ENCODE measurements at regions not wholly inside any gene's neighbourhood (a gene's known extent, or its start where the extent isn't known, plus 50 kb on each side); places are given as distances from the start of the nearest gene placed in this dataset.
"Not testable (repeated sequence)": the region's sequence is repeated elsewhere in the genome, so short reads cannot be mapped to it uniquely, and the experiment has no call there.

DNA sequence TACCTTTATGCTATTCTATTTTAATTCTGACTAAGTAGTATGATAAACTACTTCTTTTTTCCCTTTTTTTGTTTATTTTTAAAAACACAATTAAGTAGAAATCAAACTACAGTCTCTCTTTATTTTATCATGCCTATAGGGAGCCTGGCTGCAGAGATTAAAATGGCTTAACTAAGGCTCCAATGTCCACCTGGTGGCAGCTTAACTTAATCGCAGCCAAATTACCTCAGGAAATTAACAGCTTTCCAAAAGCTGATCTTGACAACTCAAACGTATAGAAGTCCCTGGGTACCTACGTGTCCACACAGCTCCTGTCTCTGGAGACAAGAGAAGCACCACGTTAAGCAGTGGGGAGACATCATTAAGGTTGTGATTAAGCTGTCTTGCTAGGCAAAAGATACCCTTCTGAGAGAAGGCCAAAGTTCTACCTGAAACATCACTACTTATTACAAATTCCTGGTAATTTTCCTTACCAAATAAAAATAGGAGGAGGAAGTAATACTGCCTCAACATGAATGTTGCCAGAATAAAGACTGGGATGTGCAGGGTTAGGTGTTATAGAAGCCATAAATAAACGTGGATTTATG, 63.2 kb upstream of the SNX19 start:
- peaks cover 0 to 9% (median 0%) of the 10 kb centered on the region in 3 experiments for H3K9me3 ChIP-seq (ENCODE audit: control insufficient read depth in 2 of 3, low read length in 3 of 3)
- no peaks in the 10 kb centered on the region for H3K4me1 ChIP-seq (ENCODE audit: control insufficient read depth in 2 of 2, insufficient read depth in 2 of 2, low read length in 2 of 2)
- no peak overlapping the region for H3K4me3 ChIP-seq (ENCODE audit: low read length)
- CTCF ChIA-PET = interaction anchor here (0.8 kb wide), 1 partner anchor 63 kb away, joined by 3 read pairs; the partner anchor contains the start of gene SNX19
- peaks cover 0 to 61% (median 15%) of the 10 kb centered on the region in 11 donors for H3K9me3 Mint-ChIP-seq
- no peaks in the 10 kb centered on the region for H3K4me1 Mint-ChIP-seq
- POLR2A ChIA-PET = no interaction called here
- intact Hi-C loops (cut with micrococcal nuclease) = loop anchor here in 1 of 2 donors (1.0 kb wide), 1 partner anchor 56 kb away; no protein-coding TSS in a partner anchor
- no peak overlapping the region for H3K27ac ChIP-seq (ENCODE audit: low read depth, low read length)
- no peaks in the 10 kb centered on the region for H3K36me3 ChIP-seq (ENCODE audit: control insufficient read depth in 2 of 3, insufficient read depth in 3 of 3, low read length in 3 of 3)
- ATAC-seq = no peak
- no peak overlapping the region for H3K27ac Mint-ChIP-seq
- peaks cover 0 to 58% (median 40%) of the 10 kb centered on the region in 5 donors for H3K27me3 Mint-ChIP-seq
- no peaks in the 10 kb centered on the region for H3K27me3 ChIP-seq (ENCODE audit: control insufficient read depth in 2 of 2, insufficient read depth in 2 of 2, low read length in 2 of 2)
- H3K4me3 Mint-ChIP-seq = no peak overlapping the region
- no peak for DNase-seq
- H3K36me3 Mint-ChIP-seq = peaks cover 0 to 13% (median 0%) of the 10 kb centered on the region in 5 donors

- CTCF ChIA-PET = interaction anchor here (0.8 kb wide), 1 partner anchor 64 kb away, joined by 3 read pairs; the partner anchor contains the start of gene SNX19
- ATAC-seq = no peak
- intact Hi-C loops (cut with micrococcal nuclease) = no loop called here
These were observed 64.0 kb upstream of the SNX19 start for GRCh38 chr11:130980071-130980862.

DNA sequence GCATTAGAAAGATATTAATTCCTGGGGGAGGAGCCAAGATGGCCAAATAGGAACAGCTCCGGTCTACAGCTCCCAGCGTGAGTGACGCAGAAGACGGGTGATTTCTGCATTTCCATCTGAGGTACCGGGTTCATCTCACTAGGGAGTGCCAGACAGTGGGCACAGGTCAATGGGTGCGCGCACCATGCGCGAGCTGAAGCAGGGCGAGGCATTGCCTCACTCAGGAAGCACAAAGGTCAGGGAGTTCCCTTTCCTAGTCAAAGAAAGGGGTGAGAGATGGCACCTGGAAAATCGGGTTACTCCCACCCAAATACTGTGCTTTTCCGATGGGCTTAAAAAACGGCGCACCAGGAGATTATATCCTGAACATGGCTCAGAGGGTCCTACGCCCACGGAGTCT, 68.0 kb upstream of the SNX19 start:
- POLR2A ChIA-PET; H3K4me3 Mint-ChIP-seq; H3K9me3 ChIP-seq (ENCODE audit: control insufficient read depth in 2 of 3, low read length in 3 of 3); H3K4me1 ChIP-seq (ENCODE audit: control insufficient read depth in 2 of 2, insufficient read depth in 2 of 2, low read length in 2 of 2); H3K27ac Mint-ChIP-seq; H3K4me3 ChIP-seq (ENCODE audit: low read length); H3K36me3 ChIP-seq (ENCODE audit: control insufficient read depth in 2 of 3, insufficient read depth in 3 of 3, low read length in 3 of 3); H3K27me3 ChIP-seq (ENCODE audit: control insufficient read depth in 2 of 2, insufficient read depth in 2 of 2, low read length in 2 of 2); H3K4me1 Mint-ChIP-seq; H3K36me3 Mint-ChIP-seq; CTCF ChIA-PET; H3K27ac ChIP-seq (ENCODE audit: low read depth, low read length); DNase-seq; intact Hi-C loops (cut with micrococcal nuclease); ATAC-seq: not testable (repeated sequence)
- Mint-ChIP-seq H3K9me3 (peaks cover 0 to 29% (median 6%) of the 10 kb centered on the region in 11 donors), H3K27me3 (peaks cover 0 to 43% (median 24%) of the 10 kb centered on the region in 5 donors)

More at GRCh38 chr11:130980071-130980862, 64.0 kb upstream of the SNX19 start:
- no peak overlapping the region for H3K27ac ChIP-seq (ENCODE audit: low read depth, low read length)
- POLR2A ChIA-PET = no interaction called here
- H3K9me3 Mint-ChIP-seq = peaks cover 0 to 60% (median 15%) of the 10 kb centered on the region in 11 donors
- no peak overlapping the region for H3K4me3 Mint-ChIP-seq
- peaks cover 0 to 13% (median 0%) of the 10 kb centered on the region in 5 donors for H3K36me3 Mint-ChIP-seq
- peaks cover 0 to 9% (median 0%) of the 10 kb centered on the region in 3 experiments for H3K9me3 ChIP-seq (ENCODE audit: control insufficient read depth in 2 of 3, low read length in 3 of 3)
- no peaks in the 10 kb centered on the region for H3K27me3 ChIP-seq (ENCODE audit: control insufficient read depth in 2 of 2, insufficient read depth in 2 of 2, low read length in 2 of 2)
- no peak overlapping the region for H3K4me3 ChIP-seq (ENCODE audit: low read length)
- no peaks in the 10 kb centered on the region for H3K36me3 ChIP-seq (ENCODE audit: control insufficient read depth in 2 of 3, insufficient read depth in 3 of 3, low read length in 3 of 3)
- H3K4me1 Mint-ChIP-seq = no peaks in the 10 kb centered on the region
- H3K4me1 ChIP-seq (ENCODE audit: control insufficient read depth in 2 of 2, insufficient read depth in 2 of 2, low read length in 2 of 2) = no peaks in the 10 kb centered on the region
- peaks cover 0 to 51% (median 40%) of the 10 kb centered on the region in 5 donors for H3K27me3 Mint-ChIP-seq
- no peak for DNase-seq
- no peak overlapping the region for H3K27ac Mint-ChIP-seq

DNA sequence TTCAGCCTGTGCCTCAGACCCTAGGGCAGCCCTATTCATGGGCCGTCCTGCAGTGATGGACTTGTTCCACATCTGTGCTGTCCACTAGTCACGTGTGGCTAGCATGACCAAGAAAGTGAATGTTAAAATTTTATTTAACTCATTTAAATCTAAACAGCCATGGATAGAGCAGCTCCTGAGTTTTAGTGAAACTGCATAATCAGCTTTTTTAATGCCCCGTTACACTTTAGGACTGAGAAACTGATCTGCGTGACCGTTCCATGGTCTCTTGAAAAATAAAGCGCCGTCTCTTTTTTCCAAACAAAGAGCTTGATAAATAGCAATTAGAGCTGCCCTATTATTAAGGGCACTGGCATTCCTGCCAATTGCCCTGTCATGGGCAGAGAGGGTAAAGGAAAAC, 76.5 kb upstream of the SNX19 start:
- Mint-ChIP-seq H3K27me3 (peaks cover 0 to 11% (median 0%) of the 10 kb centered on the region in 5 donors), H3K36me3 (no peaks in the 10 kb centered on the region), H3K9me3 (peaks cover 0 to 11% (median 0%) of the 10 kb centered on the region in 11 donors), H3K4me3 (no peak overlapping the region), H3K4me1 (no peaks in the 10 kb centered on the region), H3K27ac (no peak overlapping the region)
- no peaks in the 10 kb centered on the region for H3K36me3 ChIP-seq (ENCODE audit: control insufficient read depth in 2 of 3, insufficient read depth in 3 of 3, low read length in 3 of 3)
- POLR2A ChIA-PET = no interaction called here
- H3K4me3 ChIP-seq (ENCODE audit: low read length) = no peak overlapping the region
- no peaks in the 10 kb centered on the region for H3K27me3 ChIP-seq (ENCODE audit: control insufficient read depth in 2 of 2, insufficient read depth in 2 of 2, low read length in 2 of 2)
- ATAC-seq = no peak
- CTCF ChIA-PET = no interaction called here
- H3K4me1 ChIP-seq (ENCODE audit: control insufficient read depth in 2 of 2, insufficient read depth in 2 of 2, low read length in 2 of 2) = no peaks in the 10 kb centered on the region
- intact Hi-C loops (cut with micrococcal nuclease) = no loop called here
- DNase-seq = no peak
- H3K9me3 ChIP-seq (ENCODE audit: control insufficient read depth in 2 of 3, low read length in 3 of 3) = no peaks in the 10 kb centered on the region
- H3K27ac ChIP-seq (ENCODE audit: low read depth, low read length) = no peak overlapping the region

- ChIA-PET CTCF (no interaction called here), POLR2A (no interaction called here)
- H3K36me3 ChIP-seq (ENCODE audit: control insufficient read depth in 2 of 3, insufficient read depth in 3 of 3, low read length in 3 of 3) = no peaks in the 10 kb centered on the region
- H3K27ac ChIP-seq (ENCODE audit: low read depth, low read length) = no peak overlapping the region
- ATAC-seq (no peak), DNase-seq (no peak)
- H3K9me3 ChIP-seq (ENCODE audit: control insufficient read depth in 2 of 3, low read length in 3 of 3) = no peaks in the 10 kb centered on the region
- intact Hi-C loops (cut with micrococcal nuclease) = no loop called here
- Mint-ChIP-seq H3K4me3 (no peak overlapping the region), H3K27ac (no peak overlapping the region), H3K9me3 (peaks cover 0 to 11% (median 0%) of the 10 kb centered on the region in 11 donors), H3K4me1 (no peaks in the 10 kb centered on the region), H3K27me3 (peaks cover 0 to 12% (median 0%) of the 10 kb centered on the region in 5 donors), H3K36me3 (no peaks in the 10 kb centered on the region)
- H3K4me1 ChIP-seq (ENCODE audit: control insufficient read depth in 2 of 2, insufficient read depth in 2 of 2, low read length in 2 of 2) = no peaks in the 10 kb centered on the region
- H3K4me3 ChIP-seq (ENCODE audit: low read length) = no peak overlapping the region
- H3K27me3 ChIP-seq (ENCODE audit: control insufficient read depth in 2 of 2, insufficient read depth in 2 of 2, low read length in 2 of 2) = no peaks in the 10 kb centered on the region
These were observed 77.8 kb upstream of the SNX19 start for GRCh38 chr11:130994043-130994442.

DNA sequence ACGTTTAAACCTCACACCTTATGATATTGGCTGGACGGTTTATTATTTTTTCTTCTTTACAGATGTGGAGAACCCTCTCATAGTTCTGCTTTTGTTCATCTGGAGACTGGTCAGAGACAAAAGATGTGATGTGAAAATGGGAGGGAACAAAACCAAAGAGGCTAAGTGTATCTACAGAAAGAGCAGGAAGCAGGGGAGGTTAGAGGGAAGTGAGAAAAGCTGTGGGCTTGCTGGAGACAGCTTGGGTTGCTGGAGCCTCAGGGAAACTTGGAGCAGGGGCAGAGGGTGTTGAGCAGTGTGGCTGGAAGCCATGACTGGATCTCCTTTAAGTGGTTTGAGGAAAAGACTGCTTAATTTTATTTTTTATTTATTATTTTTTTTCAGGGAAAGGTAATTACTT, 79.0 kb upstream of the SNX19 start:
- Histone ChIP-seq H3K27me3 (ENCODE audit: control insufficient read depth in 2 of 2, insufficient read depth in 2 of 2, low read length in 2 of 2) (no peaks in the 10 kb centered on the region), H3K4me1 (ENCODE audit: control insufficient read depth in 2 of 2, insufficient read depth in 2 of 2, low read length in 2 of 2) (no peaks in the 10 kb centered on the region), H3K4me3 (ENCODE audit: low read length) (no peak overlapping the region), H3K9me3 (ENCODE audit: control insufficient read depth in 2 of 3, low read length in 3 of 3) (no peaks in the 10 kb centered on the region), H3K27ac (ENCODE audit: low read depth, low read length) (no peak overlapping the region), H3K36me3 (ENCODE audit: control insufficient read depth in 2 of 3, insufficient read depth in 3 of 3, low read length in 3 of 3) (no peaks in the 10 kb centered on the region)
- H3K27ac Mint-ChIP-seq = no peak overlapping the region
- no peak for DNase-seq
- H3K27me3 Mint-ChIP-seq = peaks cover 0 to 14% (median 0%) of the 10 kb centered on the region in 5 donors
- ChIA-PET CTCF (no interaction called here), POLR2A (no interaction called here)
- intact Hi-C loops (cut with micrococcal nuclease) = no loop called here
- no peaks in the 10 kb centered on the region for H3K4me1 Mint-ChIP-seq
- peaks cover 0 to 11% (median 0%) of the 10 kb centered on the region in 11 donors for H3K9me3 Mint-ChIP-seq
- no peaks in the 10 kb centered on the region for H3K36me3 Mint-ChIP-seq
- no peak for ATAC-seq
- no peak overlapping the region for H3K4me3 Mint-ChIP-seq

Data from naive thymus-derived CD4-positive, alpha-beta T cell (primary cell).